Stimulated activated CD4-positive, alpha-beta T cell treated with anti-CD3 and anti-CD28 coated beads, Interleukin-1b, Interleukin-23, amount 100 ng/mL, for 4 hours (primary cell): ENCODE measurements at regions not wholly inside any gene's neighbourhood (a gene's known extent, or its start where the extent isn't known, plus 50 kb on each side); places are given as distances from the start of the nearest gene placed in this dataset.

Experiments used
- DNase-seq, 2 donors: peaks; one replicate each; pipeline ENCODE4 v3.0.0-alpha.2; 2020; ENCODE audit warnings: low read depth in 2 of 2

- DNase-seq = no peak
Observed at GRCh38 chr15:77541421-77542181, 91.1 kb downstream of the LINGO1 start.

GRCh38 chr15:77540312-77541060 is 92.2 kb downstream of the LINGO1 start:
- no peak for DNase-seq

GRCh38 chr15:77538793-77539497 is 93.8 kb downstream of the LINGO1 start:
- no peak for DNase-seq

- no peak for DNase-seq
Observed at GRCh38 chr15:77538027-77538451, 94.7 kb downstream of the LINGO1 start.

- DNase-seq = no peak
Observed at GRCh38 chr15:77537006-77537405, 95.7 kb downstream of the LINGO1 start.

GRCh38 chr15:77535845-77536244 is 96.9 kb downstream of the LINGO1 start:
- DNase-seq = no peak
